IMR-90 (cell line): ENCODE measurements at regions not wholly inside any gene's neighbourhood (a gene's known extent, or its start where the extent isn't known, plus 50 kb on each side); places are given as distances from the start of the nearest gene placed in this dataset.

Source experiments
- ATAC-seq: fragments of 200-7000 bp; cut with Tn5 transposase; 2 replicates; pipeline ENCODE4 v1.9.1; 2020; ENCODE audit warnings: low read depth, mild to moderate bottlenecking, moderate library complexity
- BruUV-seq: library from RNA; stranded (reverse); fragments of 400-500 nt; replicated peaks from 2 replicates; lab custom pipeline; 2021; lab: Mats Ljungman, UMichigan
- CTCF ChIA-PET: fragments of 300-600 bp; formaldehyde crosslinking; extraction: SDS; loops from one replicate; lab custom pipeline; 2021; ENCODE audit warnings: antibody characterized with exemption; lab: Yijun Ruan, JAX
- POLR2A ChIA-PET: fragments of 300-600 bp; sonication (Branson Sonifier 250); formaldehyde crosslinking; loops from one replicate; lab custom pipeline; 2022; ENCODE audit warnings: antibody characterized with exemption; ENCODE audit not compliant: unreplicated experiment; lab: Charles Lee
- DNase-seq: peaks from one replicate; pipeline ENCODE4 v3.0.0; 2013
- H2AFZ ChIP-seq: replicated peaks from 2 replicates; pipeline ENCODE3; 2013; ENCODE audit warnings: low read length, mild to moderate bottlenecking; ENCODE audit not compliant: poor library complexity
- H2AK5ac ChIP-seq: 2 replicates; pipeline ENCODE4 v1.6.1; 2013; ENCODE audit warnings: low read depth, low read length, inconsistent platforms
- H2AK9ac ChIP-seq: replicated peaks from 2 replicates; pipeline ENCODE3; 2013; ENCODE audit warnings: mild to moderate bottlenecking, low read depth, low read length, moderate library complexity; ENCODE audit not compliant: poor library complexity
- H2BK120ac ChIP-seq: 2 replicates; pipeline ENCODE4 v1.6.1; 2013; ENCODE audit warnings: low read depth, low read length, inconsistent platforms
- H2BK15ac ChIP-seq: 3 replicates; pipeline ENCODE4 v1.6.1; 2013; ENCODE audit warnings: low read depth, low read length, inconsistent platforms
- H2BK20ac ChIP-seq: 2 replicates; pipeline ENCODE4 v1.6.1; 2013; ENCODE audit warnings: low read depth, mild to moderate bottlenecking, inconsistent platforms, low read length, moderate library complexity
- H2BK5ac ChIP-seq: 2 replicates; pipeline ENCODE4 v1.6.1; 2013; ENCODE audit warnings: mild to moderate bottlenecking, low read depth, low read length, inconsistent platforms; ENCODE audit not compliant: poor library complexity, severe bottlenecking
- H3K14ac ChIP-seq: replicated peaks from 2 replicates; pipeline ENCODE4 v1.6.1; 2013; ENCODE audit warnings: low read depth, low read length, inconsistent platforms
- H3K18ac ChIP-seq: 2 replicates; pipeline ENCODE4 v1.6.1; 2013; ENCODE audit warnings: low read depth, low read length, control low read depth
- H3K23ac ChIP-seq: 2 replicates; pipeline ENCODE4 v1.6.1; 2013; ENCODE audit warnings: low read depth, low read length, inconsistent platforms
- H3K27ac ChIP-seq: 2 replicates; pipeline ENCODE4 v1.5.1; 2013; ENCODE audit warnings: mild to moderate bottlenecking, control low read depth, low read length; ENCODE audit not compliant: insufficient read depth
- H3K27me3 ChIP-seq: 2 replicates; pipeline ENCODE4 v1.6.1; 2013; ENCODE audit warnings: low read length; ENCODE audit not compliant: control insufficient read depth, insufficient read depth
- H3K36me3 ChIP-seq: 2 replicates; pipeline ENCODE4 v1.6.1; 2013; ENCODE audit warnings: low read length, mixed read lengths; ENCODE audit not compliant: control insufficient read depth, insufficient read depth
- H3K4ac ChIP-seq: 2 replicates; pipeline ENCODE4 v1.6.1; 2013; ENCODE audit warnings: low read depth, low read length, inconsistent platforms
- H3K4me1 ChIP-seq: 2 replicates; pipeline ENCODE4 v1.6.1; 2013; ENCODE audit warnings: low read length, mixed read lengths; ENCODE audit not compliant: control insufficient read depth, insufficient read depth
- H3K4me2 ChIP-seq: 2 replicates; pipeline ENCODE4 v1.6.1; 2013; ENCODE audit warnings: low read depth, mild to moderate bottlenecking, control low read depth, low read length, moderate library complexity
- H3K4me3 ChIP-seq: 2 replicates; pipeline ENCODE4 v1.5.1; 2013; ENCODE audit warnings: low read depth, mild to moderate bottlenecking, control low read depth, low read length, moderate library complexity; ENCODE audit not compliant: insufficient read depth
- H3K56ac ChIP-seq: 2 replicates; pipeline ENCODE4 v1.6.1; 2013; ENCODE audit warnings: low read length, inconsistent platforms; ENCODE audit not compliant: insufficient read depth; ENCODE audit errors: extremely low read depth
- H3K79me1 ChIP-seq, 2 experiments: 2 replicates each; pipeline ENCODE4 v1.6.1; 2013; ENCODE audit warnings: low read length in 2 of 2, inconsistent platforms in 1 of 2, low read depth in 1 of 2
- H3K9ac ChIP-seq: 2 replicates; pipeline ENCODE4 v1.6.1; 2013; ENCODE audit warnings: low read depth, low read length, control low read depth
- H3K9me1 ChIP-seq: 2 replicates; pipeline ENCODE4 v1.6.1; 2013; ENCODE audit warnings: low read length, inconsistent platforms; ENCODE audit not compliant: insufficient read depth
- H3K9me3 ChIP-seq: 2 replicates; pipeline ENCODE4 v1.6.1; 2013; ENCODE audit warnings: low read length; ENCODE audit not compliant: control insufficient read depth, insufficient read depth
- H4K20me1 ChIP-seq: 2 replicates; pipeline ENCODE4 v1.6.1; 2013; ENCODE audit warnings: low read length, inconsistent platforms; ENCODE audit not compliant: insufficient read depth
- H4K5ac ChIP-seq: 2 replicates; pipeline ENCODE4 v1.6.1; 2013; ENCODE audit warnings: mild to moderate bottlenecking, low read depth, low read length, control low read depth
- H4K8ac ChIP-seq, 2 experiments: 2 replicates each; pipeline ENCODE4 v1.6.1; 2013; ENCODE audit warnings: low read depth in 2 of 2, low read length in 2 of 2, control low read depth in 1 of 2, inconsistent platforms in 1 of 2
- H4K91ac ChIP-seq: 2 replicates; pipeline ENCODE4 v1.6.1; 2013; ENCODE audit warnings: low read depth, low read length, inconsistent platforms; ENCODE audit not compliant: insufficient read depth
- BHLHE40 ChIP-seq: fragments of 150-350 bp; IDR thresholded peaks from 2 replicates; pipeline ENCODE4 v1.6.1; 2016; ENCODE audit warnings: mild to moderate bottlenecking, low read depth, low read length
- MAFK ChIP-seq: IDR thresholded peaks from 2 replicates; pipeline ENCODE4 v1.6.1; 2012; ENCODE audit warnings: low read depth, low read length, improper control_type of control experiment
- WGBS, 2 experiments: methylation state at CpG; one replicate each; pipeline versions ENCODE4 v1.1.5 to v1.1.7; 2013; ENCODE audit warnings: missing lambda C conversion rate in 2 of 2; ENCODE audit not compliant: insufficient read length in 1 of 2; ENCODE audit errors: extremely low coverage in 2 of 2; 5-methylcytosine and 5-hydroxymethylcytosine counted together
- dilution Hi-C: fragments of 300-500 bp; cut with HindIII; formaldehyde crosslinking; loops from one replicate; pipeline ENCODE4 v1.14.3; 2018; ENCODE audit warnings: low sequenced_read_pairs; ENCODE audit not compliant: unreplicated experiment
- in situ Hi-C: fragments of 300-500 bp; cut with MboI; formaldehyde crosslinking; loops from 3 replicates; pipeline ENCODE4 v1.14.3; 2019; ENCODE audit warnings: low sequenced_read_pairs, inconsistent platforms, mixed read lengths
- intact Hi-C: fragments of 100-400 bp; cut with micrococcal nuclease; formaldehyde crosslinking; loops from 2 replicates; pipeline ENCODE4 v1.10.0; 2022

GRCh38 chr4:81906905-81907304 is 435.2 kb upstream of the RASGEF1B start:
- Histone ChIP-seq H3K56ac (no peak overlapping the region), H3K27me3 (no peaks in the 10 kb centered on the region), H3K14ac (no peak overlapping the region), H2BK5ac (no peak overlapping the region), H2AK5ac (no peak overlapping the region), H3K23ac (no peak overlapping the region), H3K4me1 (no peaks in the 10 kb centered on the region), H3K79me1 (no peaks in the 10 kb centered on the region), H3K9me3 (no peaks in the 10 kb centered on the region), H2BK15ac (no peak overlapping the region), H2BK20ac (no peak overlapping the region), H4K20me1 (no peaks in the 10 kb centered on the region), H3K4ac (no peak overlapping the region), H3K9ac (no peak overlapping the region), H3K4me3 (no peak overlapping the region), H2BK120ac (no peak overlapping the region), H3K18ac (no peak overlapping the region), H3K9me1 (no peaks in the 10 kb centered on the region), H3K36me3 (no peaks in the 10 kb centered on the region), H4K8ac (no peak overlapping the region), H2AK9ac (no peak overlapping the region), H4K91ac (no peak overlapping the region), H3K4me2 (no peak overlapping the region), H4K5ac (no peak overlapping the region), H3K27ac (no peak overlapping the region), H2AFZ (no peak overlapping the region)
- dilution Hi-C loops = no loop called here
- DNase-seq = no peak
- CTCF ChIA-PET = no interaction called here
- BruUV-seq = no TSS peak
- POLR2A ChIA-PET = no interaction called here
- TF ChIP-seq MAFK (peak; percentile 19; the same call in 1 of the 2 replicates), BHLHE40 (no peak)
- 40% methylated on average over 1 of the region's 1 CpG; no CpG with 5 or more reads in 1 of the 2 experiments for WGBS, 2 experiments
- in situ Hi-C loops = no loop called here
- ATAC-seq = no peak
- intact Hi-C loops = no loop called here
